K562 (cell line): ENCODE measurements at regions not wholly inside any gene's neighbourhood (a gene's known extent, or its start where the extent isn't known, plus 50 kb on each side); places are given as distances from the start of the nearest gene placed in this dataset.

Experiments used
- CTCF ChIP-seq, 3 experiments: IDR thresholded peaks in 2 of 3; conservative IDR thresholded peaks in 1 of 3; 2 replicates each; pipeline ENCODE4 v1.5.1; 2011 to 2012; ENCODE audit warnings: low read length in 3 of 3, mild to moderate bottlenecking in 3 of 3, control low read depth in 2 of 3, improper control_type of control experiment in 1 of 3, inconsistent platforms in 1 of 3, low read depth in 1 of 3, mixed read lengths in 1 of 3, moderate library complexity in 1 of 3; ENCODE audit not compliant: insufficient read depth in 2 of 3
- ILF3 ChIP-seq: fragments of 450-650 bp; IDR thresholded peaks from 2 replicates; pipeline ENCODE4 v1.6.1; 2018; ENCODE audit warnings: antibody characterized with exemption, mild to moderate bottlenecking, moderate library complexity, borderline replicate concordance
- POLR2A ChIP-seq: fragments of 450-650 bp; conservative IDR thresholded peaks from 2 replicates; pipeline ENCODE4 v1.6.1; 2016
- RCOR1 ChIP-seq, 2 experiments: IDR thresholded peaks; 2 replicates each; pipeline ENCODE4 v1.6.1; 2012; ENCODE audit warnings: low read depth in 2 of 2, low read length in 2 of 2, borderline replicate concordance in 1 of 2, improper control_type of control experiment in 1 of 2
- TBP ChIP-seq: optimal IDR thresholded peaks from 2 replicates; pipeline ENCODE3; 2011; ENCODE audit warnings: low read depth, low read length, improper control_type of control experiment
- TCF7 ChIP-seq: sonication (generic); IDR thresholded peaks from 2 replicates; pipeline ENCODE4 v1.6.1; 2016; ENCODE audit warnings: antibody characterized with exemption, borderline replicate concordance
- TF ChIP-seq, protein P1 (sequence below), 2 experiments: fragments of 450-650 bp in 1 of 2; IDR thresholded peaks; 2 replicates each; pipeline ENCODE4 v1.6.1; 2011 to 2017; ENCODE audit warnings: low read depth in 2 of 2, antibody characterized with exemption in 1 of 2, borderline replicate concordance in 1 of 2, low read length in 1 of 2, mild to moderate bottlenecking in 1 of 2, mixed read lengths in 1 of 2; ENCODE audit not compliant: control insufficient read depth in 1 of 2
- TF ChIP-seq, protein P2 (sequence below): fragments of 250-450 bp; sonication (Bioruptor Pico); IDR thresholded peaks from 2 replicates; pipeline ENCODE4 v1.4.0; 2020; ENCODE audit warnings: mild to moderate bottlenecking, moderate library complexity

- TF ChIP-seq CTCF (IDR thresholded peaks at IDR 0.05 in 2 of 3, conservative IDR thresholded peaks at IDR 0.05 in 1 of 3; ENCODE audit: insufficient read depth in 2 of 3, low read depth in 1 of 3, low read length in 3 of 3) (no peak), POLR2A (no peak), ILF3 (no peak), TCF7 (no peak), TBP (no peak), RCOR1 (IDR thresholded peaks at IDR 0.05; ENCODE audit: borderline replicate concordance in 1 of 2, low read depth in 2 of 2, low read length in 2 of 2) (no peak)
- TF ChIP-seq, protein P1, sequence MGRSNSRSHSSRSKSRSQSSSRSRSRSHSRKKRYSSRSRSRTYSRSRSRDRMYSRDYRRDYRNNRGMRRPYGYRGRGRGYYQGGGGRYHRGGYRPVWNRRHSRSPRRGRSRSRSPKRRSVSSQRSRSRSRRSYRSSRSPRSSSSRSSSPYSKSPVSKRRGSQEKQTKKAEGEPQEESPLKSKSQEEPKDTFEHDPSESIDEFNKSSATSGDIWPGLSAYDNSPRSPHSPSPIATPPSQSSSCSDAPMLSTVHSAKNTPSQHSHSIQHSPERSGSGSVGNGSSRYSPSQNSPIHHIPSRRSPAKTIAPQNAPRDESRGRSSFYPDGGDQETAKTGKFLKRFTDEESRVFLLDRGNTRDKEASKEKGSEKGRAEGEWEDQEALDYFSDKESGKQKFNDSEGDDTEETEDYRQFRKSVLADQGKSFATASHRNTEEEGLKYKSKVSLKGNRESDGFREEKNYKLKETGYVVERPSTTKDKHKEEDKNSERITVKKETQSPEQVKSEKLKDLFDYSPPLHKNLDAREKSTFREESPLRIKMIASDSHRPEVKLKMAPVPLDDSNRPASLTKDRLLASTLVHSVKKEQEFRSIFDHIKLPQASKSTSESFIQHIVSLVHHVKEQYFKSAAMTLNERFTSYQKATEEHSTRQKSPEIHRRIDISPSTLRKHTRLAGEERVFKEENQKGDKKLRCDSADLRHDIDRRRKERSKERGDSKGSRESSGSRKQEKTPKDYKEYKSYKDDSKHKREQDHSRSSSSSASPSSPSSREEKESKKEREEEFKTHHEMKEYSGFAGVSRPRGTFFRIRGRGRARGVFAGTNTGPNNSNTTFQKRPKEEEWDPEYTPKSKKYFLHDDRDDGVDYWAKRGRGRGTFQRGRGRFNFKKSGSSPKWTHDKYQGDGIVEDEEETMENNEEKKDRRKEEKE (IDR thresholded peaks at IDR 0.05; ENCODE audit: borderline replicate concordance in 1 of 2, control insufficient read depth in 1 of 2, low read depth in 2 of 2, low read length in 1 of 2): no peak
- TF ChIP-seq, protein P2, sequence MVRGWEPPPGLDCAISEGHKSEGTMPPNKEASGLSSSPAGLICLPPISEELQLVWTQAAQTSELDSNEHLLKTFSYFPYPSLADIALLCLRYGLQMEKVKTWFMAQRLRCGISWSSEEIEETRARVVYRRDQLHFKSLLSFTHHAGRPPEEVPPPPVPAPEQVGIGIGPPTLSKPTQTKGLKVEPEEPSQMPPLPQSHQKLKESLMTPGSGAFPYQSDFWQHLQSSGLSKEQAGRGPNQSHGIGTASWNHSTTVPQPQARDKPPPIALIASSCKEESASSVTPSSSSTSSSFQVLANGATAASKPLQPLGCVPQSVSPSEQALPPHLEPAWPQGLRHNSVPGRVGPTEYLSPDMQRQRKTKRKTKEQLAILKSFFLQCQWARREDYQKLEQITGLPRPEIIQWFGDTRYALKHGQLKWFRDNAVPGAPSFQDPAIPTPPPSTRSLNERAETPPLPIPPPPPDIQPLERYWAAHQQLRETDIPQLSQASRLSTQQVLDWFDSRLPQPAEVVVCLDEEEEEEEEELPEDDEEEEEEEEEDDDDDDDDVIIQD: no peak
These were observed 242.0 kb upstream of the DAAM1 start for GRCh38 chr14:58946431-58946830.
